ENCODE measurements at regions not wholly inside any gene's neighbourhood (a gene's known extent, or its start where the extent isn't known, plus 50 kb on each side); places are given as distances from the start of the nearest gene placed in this dataset.

DNA sequence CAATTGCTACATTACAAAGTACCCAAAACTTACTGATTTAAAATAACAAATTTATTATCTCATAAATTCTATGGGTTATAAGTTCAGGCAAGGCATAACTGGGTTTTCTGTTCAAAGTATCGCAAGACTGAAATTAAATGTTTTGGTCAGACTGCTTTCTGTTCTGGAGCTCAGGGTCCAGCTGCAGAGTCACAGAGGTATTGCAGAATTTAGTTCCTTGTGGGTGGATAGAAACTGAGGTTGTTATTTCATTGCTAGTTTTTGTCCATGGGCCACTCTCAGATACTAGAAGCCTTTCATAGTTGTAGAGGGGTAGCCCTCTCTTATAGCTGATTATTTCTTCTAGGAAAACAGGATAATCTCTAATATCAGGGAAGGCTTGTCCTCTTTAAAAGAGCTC lies 467.9 kb downstream of the TRHDE start:
- TF ChIP-seq EZH2phosphoT487 (IDR thresholded peaks at IDR 0.05; ENCODE audit: low read depth, severe bottlenecking, unreplicated experiment), result no peak
- TF ChIP-seq, protein P1, sequence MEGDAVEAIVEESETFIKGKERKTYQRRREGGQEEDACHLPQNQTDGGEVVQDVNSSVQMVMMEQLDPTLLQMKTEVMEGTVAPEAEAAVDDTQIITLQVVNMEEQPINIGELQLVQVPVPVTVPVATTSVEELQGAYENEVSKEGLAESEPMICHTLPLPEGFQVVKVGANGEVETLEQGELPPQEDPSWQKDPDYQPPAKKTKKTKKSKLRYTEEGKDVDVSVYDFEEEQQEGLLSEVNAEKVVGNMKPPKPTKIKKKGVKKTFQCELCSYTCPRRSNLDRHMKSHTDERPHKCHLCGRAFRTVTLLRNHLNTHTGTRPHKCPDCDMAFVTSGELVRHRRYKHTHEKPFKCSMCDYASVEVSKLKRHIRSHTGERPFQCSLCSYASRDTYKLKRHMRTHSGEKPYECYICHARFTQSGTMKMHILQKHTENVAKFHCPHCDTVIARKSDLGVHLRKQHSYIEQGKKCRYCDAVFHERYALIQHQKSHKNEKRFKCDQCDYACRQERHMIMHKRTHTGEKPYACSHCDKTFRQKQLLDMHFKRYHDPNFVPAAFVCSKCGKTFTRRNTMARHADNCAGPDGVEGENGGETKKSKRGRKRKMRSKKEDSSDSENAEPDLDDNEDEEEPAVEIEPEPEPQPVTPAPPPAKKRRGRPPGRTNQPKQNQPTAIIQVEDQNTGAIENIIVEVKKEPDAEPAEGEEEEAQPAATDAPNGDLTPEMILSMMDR (IDR thresholded peaks at IDR 0.05; ENCODE audit: poor library complexity), result no peak

Measured in hepatocyte (in vitro differentiated cells).